Fibroblast of lung (primary cell): ENCODE measurements at regions not wholly inside any gene's neighbourhood (a gene's known extent, or its start where the extent isn't known, plus 50 kb on each side); places are given as distances from the start of the nearest gene placed in this dataset.

Experiments
- DNase-seq, 2 donors: peaks; one replicate each; pipeline versions ENCODE4 v3.0.0 to v3.0.0-alpha.2; 2010; ENCODE audit warnings: low read depth in 2 of 2
- H2AFZ ChIP-seq: 2 replicates; pipeline ENCODE4 v1.5.1; 2012; ENCODE audit warnings: low read length, control low read depth, inconsistent platforms
- H3K27ac ChIP-seq: 2 replicates; pipeline ENCODE4 v1.5.1; 2011; ENCODE audit warnings: low read length, control low read depth; ENCODE audit not compliant: insufficient read depth
- H3K27me3 ChIP-seq: 2 replicates; pipeline ENCODE4 v1.5.1; 2011; ENCODE audit warnings: mild to moderate bottlenecking, low read length; ENCODE audit not compliant: control insufficient read depth, insufficient read depth
- H3K36me3 ChIP-seq: 2 replicates; pipeline ENCODE4 v1.5.1; 2011; ENCODE audit warnings: low read length; ENCODE audit not compliant: control insufficient read depth, insufficient read depth
- H3K4me1 ChIP-seq: 2 replicates; pipeline ENCODE4 v1.5.1; 2011; ENCODE audit warnings: low read length; ENCODE audit not compliant: control insufficient read depth, insufficient read depth; ENCODE audit errors: extremely low read depth
- H3K4me2 ChIP-seq: 2 replicates; pipeline ENCODE4 v1.5.1; 2011; ENCODE audit warnings: low read length, control low read depth; ENCODE audit not compliant: insufficient read depth; ENCODE audit errors: extremely low read depth
- H3K4me3 ChIP-seq, 4 experiments: fragments of 200-600 bp in 1 of 4; sonication (generic) in 1 of 4; replicated peaks in 1 of 4; 2 replicates each; pipeline ENCODE4 v1.5.1; 2011 to 2016; ENCODE audit warnings: low read length in 4 of 4, low read depth in 3 of 4, mild to moderate bottlenecking in 3 of 4, control low read depth in 2 of 4, inconsistent platforms in 1 of 4, mixed read lengths in 1 of 4; ENCODE audit not compliant: insufficient read depth in 1 of 4; ENCODE audit errors: control extremely low read depth in 1 of 4
- H3K79me2 ChIP-seq: 2 replicates; pipeline ENCODE4 v1.5.1; 2012; ENCODE audit warnings: mild to moderate bottlenecking, low read length, inconsistent platforms; ENCODE audit not compliant: control insufficient read depth, insufficient read depth
- H3K9ac ChIP-seq: 2 replicates; pipeline ENCODE4 v1.5.1; 2011; ENCODE audit warnings: mild to moderate bottlenecking, low read length, control low read depth; ENCODE audit not compliant: insufficient read depth
- H3K9me3 ChIP-seq: 2 replicates; pipeline ENCODE4 v1.5.1; 2012; ENCODE audit warnings: low read depth, low read length; ENCODE audit not compliant: control insufficient read depth, insufficient read depth
- H4K20me1 ChIP-seq: 2 replicates; pipeline ENCODE4 v1.5.1; 2011; ENCODE audit warnings: low read length; ENCODE audit not compliant: control insufficient read depth, insufficient read depth; ENCODE audit errors: extremely low read depth
- CTCF ChIP-seq, 2 donors: IDR thresholded peaks in 1 of 2; conservative IDR thresholded peaks in 1 of 2; 1 replicate in 1 of 2; 2 replicates in 1 of 2; pipeline ENCODE4 v1.5.1; 2011 to 2012; ENCODE audit warnings: low read length in 2 of 2, control low read depth in 1 of 2, inconsistent platforms in 1 of 2, low read depth in 1 of 2, mild to moderate bottlenecking in 1 of 2
- EZH2 ChIP-seq: IDR thresholded peaks from 2 replicates; pipeline ENCODE4 v1.5.1; 2012; ENCODE audit warnings: low read length, control low read depth, mild to moderate bottlenecking; ENCODE audit errors: missing control alignments

DNA sequence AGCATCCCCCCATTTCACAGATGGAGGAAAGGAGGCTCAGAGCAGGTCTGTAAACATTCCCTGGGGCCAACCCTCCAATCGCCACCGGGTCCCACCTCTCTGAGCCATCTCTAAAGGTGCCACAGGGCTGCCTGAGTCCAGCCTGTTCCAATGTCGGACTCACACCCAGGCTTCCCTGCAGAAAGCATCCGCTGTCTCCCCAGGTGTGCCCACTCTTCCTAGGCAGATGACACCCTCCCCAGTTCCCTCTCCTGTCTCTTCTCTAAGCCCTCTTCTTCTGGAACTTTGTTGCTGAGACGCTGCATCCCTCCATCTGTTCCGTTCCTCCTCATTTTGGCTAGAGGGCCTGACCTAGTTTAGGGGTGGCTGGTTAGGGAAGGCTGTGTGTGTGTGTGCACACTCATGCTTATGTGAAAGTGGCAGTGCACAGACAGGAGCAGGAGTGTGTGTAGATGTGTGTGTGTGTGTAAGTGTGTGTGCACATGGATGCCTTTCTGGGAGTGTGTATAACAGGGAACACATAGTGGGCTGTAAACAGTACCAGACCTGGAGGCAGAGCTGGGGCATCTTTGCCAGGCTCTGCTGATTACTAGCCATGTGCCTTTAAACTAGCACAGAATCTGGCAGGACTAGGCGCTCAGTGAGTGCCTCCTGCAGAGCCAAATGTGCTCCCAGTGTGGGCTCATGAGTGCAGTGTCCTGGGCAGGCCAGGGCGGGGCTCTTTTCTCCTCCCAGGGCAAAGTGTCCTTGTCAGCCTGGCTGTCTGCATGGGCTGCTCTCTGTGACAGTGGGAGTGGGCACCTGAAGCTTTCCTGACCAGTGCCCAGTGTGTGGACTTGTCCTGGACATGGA is 77.3 kb upstream of the NECTIN1 start:
- no peak for DNase-seq
- Histone ChIP-seq H3K9ac (no peak overlapping the region), H3K79me2 (no peaks in the 10 kb centered on the region), H3K4me2 (no peak overlapping the region), H3K9me3 (no peaks in the 10 kb centered on the region), H3K4me1 (no peaks in the 10 kb centered on the region), H4K20me1 (no peaks in the 10 kb centered on the region), H2AFZ (no peak overlapping the region), H3K27me3 (no peaks in the 10 kb centered on the region), H3K4me3 (no peak overlapping the region), H3K36me3 (no peaks in the 10 kb centered on the region), H3K27ac (no peak overlapping the region)
- TF ChIP-seq CTCF (conservative IDR thresholded peaks at IDR 0.05 in 1 of 2, IDR thresholded peaks at IDR 0.05 in 1 of 2; ENCODE audit: low read depth in 1 of 2, low read length in 2 of 2) (no peak), EZH2 (no peak)

DNA sequence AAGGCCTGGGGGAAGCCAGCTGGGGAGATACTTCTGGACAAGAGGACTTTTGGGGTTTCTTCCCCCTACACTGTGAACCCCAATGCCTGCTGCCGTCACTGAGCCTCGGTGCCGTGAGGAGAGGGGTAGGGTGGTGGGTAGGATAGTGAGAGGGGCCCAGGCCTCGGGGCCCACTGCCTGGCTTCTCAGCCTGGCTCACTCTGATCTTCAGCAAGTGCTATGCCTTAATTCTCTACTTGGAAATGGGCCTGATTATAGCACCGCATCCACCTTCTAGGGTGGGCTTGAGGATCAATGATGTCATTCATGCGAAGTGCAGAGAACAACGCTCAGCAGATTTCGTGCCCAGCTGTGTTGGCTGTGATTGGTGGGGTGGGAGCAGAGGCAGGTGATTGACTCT is 76.7 kb upstream of the NECTIN1 start:
- TF ChIP-seq EZH2 (no peak), CTCF (conservative IDR thresholded peaks at IDR 0.05 in 1 of 2, IDR thresholded peaks at IDR 0.05 in 1 of 2; ENCODE audit: low read depth in 1 of 2, low read length in 2 of 2) (no peak)
- Histone ChIP-seq H3K4me2 (no peak overlapping the region), H3K27ac (no peak overlapping the region), H3K9me3 (no peaks in the 10 kb centered on the region), H3K36me3 (no peaks in the 10 kb centered on the region), H2AFZ (no peak overlapping the region), H3K9ac (no peak overlapping the region), H4K20me1 (no peaks in the 10 kb centered on the region), H3K4me1 (no peaks in the 10 kb centered on the region), H3K79me2 (no peaks in the 10 kb centered on the region), H3K27me3 (no peaks in the 10 kb centered on the region), H3K4me3 (no peak overlapping the region)
- no peak for DNase-seq

GRCh38 chr11:119804698-119805097 is 75.7 kb upstream of the NECTIN1 start:
- no peak overlapping the region for H3K4me3 ChIP-seq
- H3K36me3 ChIP-seq, result no peaks in the 10 kb centered on the region
- H3K4me2 ChIP-seq, result no peak overlapping the region
- H3K27ac ChIP-seq, result no peak overlapping the region
- no peaks in the 10 kb centered on the region for H3K9me3 ChIP-seq
- H3K27me3 ChIP-seq, result no peaks in the 10 kb centered on the region
- no peaks in the 10 kb centered on the region for H3K4me1 ChIP-seq
- no peaks in the 10 kb centered on the region for H3K79me2 ChIP-seq
- no peak overlapping the region for H3K9ac ChIP-seq
- no peak overlapping the region for H2AFZ ChIP-seq
- no peaks in the 10 kb centered on the region for H4K20me1 ChIP-seq
- no peak for TF ChIP-seq EZH2
- TF ChIP-seq CTCF (conservative IDR thresholded peaks at IDR 0.05 in 1 of 2, IDR thresholded peaks at IDR 0.05 in 1 of 2; ENCODE audit: low read depth in 1 of 2, low read length in 2 of 2), result no peak
- no peak for DNase-seq
